Activated naive CD8-positive, alpha-beta T cell treated with anti-CD3 and anti-CD28 coated beads for 36 hours (primary cell): ENCODE measurements at regions not wholly inside any gene's neighbourhood (a gene's known extent, or its start where the extent isn't known, plus 50 kb on each side); places are given as distances from the start of the nearest gene placed in this dataset.
"Not testable (repeated sequence)": the region's sequence is repeated elsewhere in the genome, so short reads cannot be mapped to it uniquely, and the experiment has no call there.

Source experiments
- DNase-seq: peaks from one replicate; pipeline ENCODE4 v3.0.0; 2021
- H3K27ac Mint-ChIP-seq: one replicate; pipeline ENCODE4 v1.8.0; 2022; ENCODE audit warnings: mild to moderate bottlenecking, moderate library complexity, mixed read lengths
- H3K27me3 Mint-ChIP-seq: one replicate; pipeline ENCODE4 v1.8.0; 2022; ENCODE audit warnings: mild to moderate bottlenecking, mixed read lengths
- H3K36me3 Mint-ChIP-seq: one replicate; pipeline ENCODE4 v1.8.0; 2021; ENCODE audit warnings: mild to moderate bottlenecking, mixed read lengths
- H3K4me1 Mint-ChIP-seq: one replicate; pipeline ENCODE4 v1.8.0; 2021; ENCODE audit warnings: mixed read lengths
- H3K4me3 Mint-ChIP-seq: one replicate; pipeline ENCODE4 v1.8.0; 2022; ENCODE audit warnings: mild to moderate bottlenecking, moderate library complexity, mixed read lengths
- H3K9me3 Mint-ChIP-seq: one replicate; pipeline ENCODE4 v1.8.0; 2022; ENCODE audit warnings: mixed read lengths

- Mint-ChIP-seq H3K4me1 (peaks cover 4% of the 10 kb centered on the region), H3K36me3 (peaks cover 4% of the 10 kb centered on the region), H3K27me3 (no peaks in the 10 kb centered on the region), H3K27ac (no peak overlapping the region), H3K9me3 (no peaks in the 10 kb centered on the region), H3K4me3 (no peak overlapping the region)
- no peak for DNase-seq
Observed at GRCh38 chr2:63741884-63742579, 99.7 kb upstream of the UGP2 start.

GRCh38 chr2:63742580-63742976, 99.1 kb upstream of the UGP2 start:
- Mint-ChIP-seq H3K27me3 (no peaks in the 10 kb centered on the region), H3K36me3 (peaks cover 4% of the 10 kb centered on the region), H3K4me1 (peaks cover 4% of the 10 kb centered on the region), H3K27ac (no peak overlapping the region), H3K9me3 (no peaks in the 10 kb centered on the region), H3K4me3 (no peak overlapping the region)
- no peak for DNase-seq

DNA sequence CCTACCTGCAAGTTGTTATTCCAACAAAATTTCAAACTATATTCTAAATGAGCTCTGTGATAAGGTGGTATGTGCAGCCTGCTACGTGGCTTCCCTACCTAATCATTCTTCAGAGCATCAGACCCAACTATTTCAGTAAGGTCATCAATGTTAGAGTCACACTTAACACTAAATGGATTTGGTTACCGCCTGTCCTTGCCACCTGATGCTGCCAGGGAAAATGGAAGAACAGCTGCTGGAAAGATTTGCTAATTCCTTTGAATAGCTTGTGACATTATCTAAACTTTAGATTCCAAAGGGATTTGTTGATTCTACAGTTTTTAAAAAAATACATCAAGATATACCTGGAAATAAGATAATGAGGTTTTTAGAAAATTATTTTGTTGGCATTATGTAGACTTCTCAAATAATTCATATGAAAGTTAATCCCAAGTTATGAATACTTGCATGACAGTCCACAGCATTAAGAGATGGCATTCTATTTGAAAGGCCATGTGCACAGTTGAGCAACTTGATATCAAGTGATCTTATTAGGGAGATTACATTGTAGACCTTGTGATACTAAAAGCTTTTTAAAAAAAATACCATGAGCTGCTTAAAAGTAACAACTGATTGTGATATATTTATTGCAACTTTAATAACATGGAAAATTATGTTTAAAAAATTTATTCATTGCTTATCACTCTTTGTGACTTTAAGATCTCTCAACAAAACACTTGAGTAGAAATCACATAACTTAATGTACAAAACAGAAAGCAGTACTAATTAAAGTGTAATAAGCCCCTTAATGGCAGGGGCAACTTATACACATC, 98.3 kb upstream of the UGP2 start:
- Mint-ChIP-seq H3K9me3 (no peaks in the 10 kb centered on the region), H3K4me1 (no peaks in the 10 kb centered on the region), H3K4me3 (no peak overlapping the region), H3K36me3 (peaks cover 4% of the 10 kb centered on the region), H3K27me3 (no peaks in the 10 kb centered on the region), H3K27ac (peak overlapping the region; percentile 20)
- DNase-seq: no peak

- Mint-ChIP-seq H3K4me1 (no peaks in the 10 kb centered on the region), H3K27ac (no peak overlapping the region), H3K36me3 (peaks cover 4% of the 10 kb centered on the region), H3K4me3 (no peak overlapping the region), H3K27me3 (no peaks in the 10 kb centered on the region), H3K9me3 (no peaks in the 10 kb centered on the region)
- DNase-seq: no peak
Observed at GRCh38 chr2:63743982-63744966, 97.4 kb upstream of the UGP2 start.

- DNase-seq, H3K4me3 Mint-ChIP-seq, H3K36me3 Mint-ChIP-seq, H3K27me3 Mint-ChIP-seq, H3K27ac Mint-ChIP-seq, H3K4me1 Mint-ChIP-seq, H3K9me3 Mint-ChIP-seq: not testable (repeated sequence)
Observed at GRCh38 chr2:63746548-63746947, 95.1 kb upstream of the UGP2 start.

DNA sequence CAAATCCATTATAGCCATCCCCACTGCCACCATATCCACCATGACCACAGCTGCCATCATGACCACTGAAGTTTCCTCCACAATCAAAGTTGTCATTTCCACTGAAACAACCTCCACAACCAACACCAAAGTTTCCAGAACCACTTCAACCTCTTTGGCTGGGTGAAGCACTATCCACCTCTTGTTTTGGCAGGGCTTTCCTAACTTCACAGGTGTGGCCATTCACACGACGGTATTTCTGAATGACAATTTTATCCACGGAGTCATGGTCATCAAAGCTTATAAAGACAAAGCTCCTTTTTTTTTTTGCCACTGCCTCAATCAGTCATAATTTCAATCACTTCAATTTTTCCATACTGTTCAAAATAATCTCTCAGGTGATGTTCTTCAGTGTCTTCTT, 89.8 kb upstream of the UGP2 start:
- Mint-ChIP-seq H3K9me3 (no peaks in the 10 kb centered on the region), H3K27ac (no peak overlapping the region), H3K4me3 (no peak overlapping the region), H3K36me3 (peaks cover 1% of the 10 kb centered on the region), H3K4me1 (no peaks in the 10 kb centered on the region), H3K27me3 (no peaks in the 10 kb centered on the region)
- no peak for DNase-seq

DNA sequence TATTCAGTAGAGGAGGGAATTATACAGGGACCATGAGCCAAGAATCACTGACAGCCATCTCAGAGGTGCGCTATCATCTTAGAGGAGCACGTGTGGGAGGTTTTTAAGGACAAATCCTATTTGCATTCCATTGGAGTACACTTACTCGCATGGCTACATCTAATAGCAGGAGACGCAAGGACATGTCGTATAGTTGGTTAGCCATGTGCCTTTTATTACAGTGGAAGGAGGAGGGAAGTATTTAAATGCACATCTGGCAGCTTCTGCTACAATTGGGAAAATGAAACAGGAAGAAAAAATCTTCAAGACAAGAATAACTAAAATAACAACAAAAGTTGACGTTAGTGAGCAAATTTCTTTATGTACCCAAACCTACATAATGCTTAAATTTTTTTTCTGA, 86.5 kb upstream of the UGP2 start:
- H3K36me3 Mint-ChIP-seq: no peaks in the 10 kb centered on the region
- H3K9me3 Mint-ChIP-seq: no peaks in the 10 kb centered on the region
- H3K27ac Mint-ChIP-seq: no peak overlapping the region
- H3K4me1 Mint-ChIP-seq: no peaks in the 10 kb centered on the region
- no peak for DNase-seq
- no peaks in the 10 kb centered on the region for H3K27me3 Mint-ChIP-seq
- H3K4me3 Mint-ChIP-seq: no peak overlapping the region

GRCh38 chr2:63755965-63756364, 85.7 kb upstream of the UGP2 start:
- no peak overlapping the region for H3K27ac Mint-ChIP-seq
- H3K4me3 Mint-ChIP-seq: no peak overlapping the region
- no peaks in the 10 kb centered on the region for H3K36me3 Mint-ChIP-seq

DNA sequence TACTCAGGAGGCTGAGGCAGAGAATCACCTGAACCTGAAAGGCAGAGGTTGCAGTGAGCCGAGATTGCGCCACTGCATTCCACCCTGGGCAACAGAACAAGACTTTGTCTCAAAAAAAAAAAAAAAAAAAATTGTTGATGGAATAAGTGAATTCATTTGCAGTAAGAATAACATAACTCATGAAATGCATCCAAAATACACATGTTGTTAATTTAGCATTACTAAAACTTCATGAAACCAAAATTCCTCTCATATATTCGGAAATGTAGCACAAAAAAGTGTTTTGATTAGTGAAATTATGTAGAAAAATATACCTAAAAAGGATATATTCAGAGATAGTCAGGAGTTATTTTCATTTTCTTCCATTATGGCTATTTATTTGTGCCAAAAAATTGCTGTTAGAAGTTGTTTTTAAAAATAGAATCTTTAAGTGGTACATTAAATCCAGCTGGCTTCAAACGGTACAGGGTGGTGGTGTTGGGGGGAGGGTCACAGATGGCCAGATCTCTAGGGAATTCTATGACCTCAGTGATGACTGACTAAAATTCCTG, 78.2 kb upstream of the UGP2 start:
- Mint-ChIP-seq H3K27ac (no peak overlapping the region), H3K36me3 (no peaks in the 10 kb centered on the region), H3K4me1 (no peaks in the 10 kb centered on the region), H3K27me3 (peaks cover 4% of the 10 kb centered on the region), H3K9me3 (peaks cover 12% of the 10 kb centered on the region), H3K4me3 (no peak overlapping the region)
- DNase-seq: no peak

More at GRCh38 chr2:63755965-63756364, 85.7 kb upstream of the UGP2 start:
- Mint-ChIP-seq H3K9me3 (no peaks in the 10 kb centered on the region), H3K27me3 (no peaks in the 10 kb centered on the region), H3K4me1 (no peaks in the 10 kb centered on the region)
- DNase-seq: no peak

GRCh38 chr2:63764630-63765029, 77.1 kb upstream of the UGP2 start:
- Mint-ChIP-seq H3K4me1 (no peaks in the 10 kb centered on the region), H3K27me3 (peaks cover 4% of the 10 kb centered on the region), H3K4me3 (no peak overlapping the region), H3K9me3 (peaks cover 12% of the 10 kb centered on the region), H3K27ac (no peak overlapping the region), H3K36me3 (no peaks in the 10 kb centered on the region)
- no peak for DNase-seq

DNA sequence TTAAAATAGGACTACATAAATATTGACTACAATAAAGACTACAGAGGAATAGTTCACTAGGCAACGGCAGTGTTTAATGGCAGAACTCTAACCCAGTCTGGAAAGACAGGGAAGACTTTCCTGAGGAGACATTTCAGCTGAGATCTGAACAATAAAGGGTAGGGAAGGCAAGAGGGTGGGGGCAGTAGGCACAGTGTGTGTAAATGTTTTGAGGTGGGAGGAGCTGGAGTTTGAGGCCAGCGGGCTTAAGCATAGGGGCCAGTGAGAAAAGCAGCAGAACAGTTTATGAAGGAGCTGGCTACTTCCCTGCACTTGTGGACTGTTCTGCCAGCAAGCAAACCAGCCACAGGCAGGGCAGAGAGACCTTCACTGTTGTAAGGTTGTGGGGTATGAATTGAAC, 76.6 kb upstream of the UGP2 start:
- DNase-seq: no peak
- Mint-ChIP-seq H3K4me3 (no peak overlapping the region), H3K27ac (no peak overlapping the region), H3K36me3 (no peaks in the 10 kb centered on the region), H3K27me3 (peaks cover 4% of the 10 kb centered on the region), H3K9me3 (peaks cover 12% of the 10 kb centered on the region), H3K4me1 (no peaks in the 10 kb centered on the region)

DNA sequence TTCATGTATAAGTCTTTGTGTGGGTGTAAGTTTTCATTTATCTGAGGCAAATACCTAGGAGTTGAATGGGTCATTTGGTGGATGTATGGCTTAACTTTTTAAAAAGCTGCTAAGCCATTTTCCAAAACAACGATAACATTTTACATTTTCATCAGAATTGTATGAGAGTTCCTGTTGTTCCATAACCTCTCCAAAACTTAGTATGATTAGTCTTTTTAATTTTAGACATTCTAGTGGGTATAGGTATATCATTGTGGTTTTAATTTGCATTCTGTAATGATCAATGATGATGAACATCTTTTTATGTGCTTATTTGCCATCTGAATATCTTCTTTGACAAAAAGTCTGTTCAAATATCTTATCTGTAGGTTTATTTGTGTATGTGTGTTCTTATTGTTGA, 74.4 kb upstream of the UGP2 start:
- no peak for DNase-seq
- Mint-ChIP-seq H3K4me1 (no peaks in the 10 kb centered on the region), H3K27ac (no peak overlapping the region), H3K9me3 (peaks cover 12% of the 10 kb centered on the region), H3K36me3 (no peaks in the 10 kb centered on the region), H3K27me3 (no peaks in the 10 kb centered on the region), H3K4me3 (no peak overlapping the region)

- H3K4me1 Mint-ChIP-seq: no peaks in the 10 kb centered on the region
- no peaks in the 10 kb centered on the region for H3K27me3 Mint-ChIP-seq
- H3K27ac Mint-ChIP-seq: no peak overlapping the region
- H3K4me3 Mint-ChIP-seq: no peak overlapping the region
- no peaks in the 10 kb centered on the region for H3K36me3 Mint-ChIP-seq
- peaks cover 12% of the 10 kb centered on the region for H3K9me3 Mint-ChIP-seq
- no peak for DNase-seq
Observed at GRCh38 chr2:63768051-63768450, 73.6 kb upstream of the UGP2 start.

- Mint-ChIP-seq H3K27me3 (no peaks in the 10 kb centered on the region), H3K27ac (no peak overlapping the region), H3K4me1 (no peaks in the 10 kb centered on the region), H3K36me3 (no peaks in the 10 kb centered on the region), H3K9me3 (peaks cover 12% of the 10 kb centered on the region), H3K4me3 (no peak overlapping the region)
- DNase-seq: no peak
Observed at GRCh38 chr2:63769915-63770314, 71.8 kb upstream of the UGP2 start.

DNA sequence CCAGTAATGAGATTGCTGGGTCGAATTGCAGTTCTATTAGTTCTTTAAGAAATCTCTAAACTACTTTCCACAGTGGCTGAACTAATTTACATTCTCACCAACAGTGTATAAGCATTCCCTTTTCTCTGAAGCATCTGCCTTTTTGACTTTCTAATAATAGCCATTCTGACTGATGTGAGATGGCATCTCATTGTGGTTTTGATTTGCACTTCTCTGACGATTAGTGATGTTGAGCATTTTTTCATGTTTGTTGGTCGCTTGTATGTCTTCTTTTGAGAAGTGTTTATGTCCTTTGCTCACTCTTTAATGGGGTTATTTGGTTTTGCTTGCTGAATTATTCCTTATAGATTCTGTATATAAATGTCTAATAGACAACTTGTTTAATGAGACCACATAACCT, 69.6 kb upstream of the UGP2 start:
- Mint-ChIP-seq H3K36me3 (no peaks in the 10 kb centered on the region), H3K9me3 (peaks cover 7% of the 10 kb centered on the region), H3K4me3 (no peak overlapping the region), H3K27me3 (no peaks in the 10 kb centered on the region), H3K27ac (no peak overlapping the region), H3K4me1 (no peaks in the 10 kb centered on the region)
- DNase-seq: no peak
